Keratinocyte (primary cell): ENCODE measurements at regions not wholly inside any gene's neighbourhood (a gene's known extent, or its start where the extent isn't known, plus 50 kb on each side); places are given as distances from the start of the nearest gene placed in this dataset.
A peak's percentile ranks its signal among the peaks of the same experiment; 100 is the strongest.

Experiments
- DNase-seq: peaks from one replicate; pipeline ENCODE4 v3.0.0-alpha.2; 2011; ENCODE audit warnings: low read depth, missing footprints, low spot score
- FAIRE-seq: peaks from 2 replicates; lab custom pipeline; 2011; peaks lifted over from hg19 to GRCh38; lab: Jason Lieb, UNC
- H2AFZ ChIP-seq: 2 replicates; pipeline ENCODE4 v1.6.0; 2012; ENCODE audit warnings: low read length, control low read depth, inconsistent platforms; ENCODE audit not compliant: control insufficient read depth
- H3K27ac ChIP-seq: 2 replicates; pipeline ENCODE4 v1.5.1; 2011; ENCODE audit warnings: low read length; ENCODE audit not compliant: control insufficient read depth, insufficient read depth
- H3K27me3 ChIP-seq: 3 replicates; pipeline ENCODE4 v1.6.0; 2011; ENCODE audit warnings: low read length; ENCODE audit not compliant: control insufficient read depth, insufficient read depth; ENCODE audit errors: extremely low read depth
- H3K36me3 ChIP-seq, 2 experiments: 2 replicates in 1 of 2; 3 replicates in 1 of 2; pipeline ENCODE4 v1.5.1; 2011; ENCODE audit warnings: low read length in 2 of 2, mild to moderate bottlenecking in 1 of 2; ENCODE audit not compliant: control insufficient read depth in 2 of 2, insufficient read depth in 2 of 2; ENCODE audit errors: extremely low read depth in 1 of 2
- H3K4me1 ChIP-seq: 3 replicates; pipeline ENCODE4 v1.5.1; 2011; ENCODE audit warnings: low read length; ENCODE audit not compliant: control insufficient read depth, insufficient read depth; ENCODE audit errors: extremely low read depth
- H3K4me2 ChIP-seq: 3 replicates; pipeline ENCODE4 v1.6.0; 2011; ENCODE audit warnings: low read depth, low read length; ENCODE audit not compliant: control insufficient read depth, insufficient read depth; ENCODE audit errors: extremely low read depth
- H3K4me3 ChIP-seq, 3 experiments: fragments of 200-600 bp in 1 of 3; sonication (generic) in 1 of 3; 2 replicates in 2 of 3; 3 replicates in 1 of 3; pipeline ENCODE4 v1.5.1; 2011 to 2016; ENCODE audit warnings: low read length in 3 of 3, mild to moderate bottlenecking in 3 of 3, control low read depth in 2 of 3, inconsistent platforms in 1 of 3, low read depth in 1 of 3, mixed read lengths in 1 of 3, mixed run types in 1 of 3, moderate library complexity in 1 of 3; ENCODE audit not compliant: control insufficient read depth in 2 of 3, insufficient read depth in 2 of 3; ENCODE audit errors: extremely low read depth in 1 of 3
- H3K79me2 ChIP-seq: 2 replicates; pipeline ENCODE4 v1.6.0; 2012; ENCODE audit warnings: low read length; ENCODE audit not compliant: control insufficient read depth, insufficient read depth
- H3K9ac ChIP-seq: 3 replicates; pipeline ENCODE4 v1.6.0; 2011; ENCODE audit warnings: low read length; ENCODE audit not compliant: control insufficient read depth, insufficient read depth; ENCODE audit errors: extremely low read depth
- H3K9me1 ChIP-seq: 3 replicates; pipeline ENCODE4 v1.6.0; 2011; ENCODE audit warnings: low read length; ENCODE audit not compliant: control insufficient read depth, insufficient read depth; ENCODE audit errors: extremely low read depth
- H3K9me3 ChIP-seq: 2 replicates; pipeline ENCODE4 v1.5.1; 2012; ENCODE audit warnings: low read depth, low read length; ENCODE audit not compliant: control insufficient read depth
- H4K20me1 ChIP-seq: 3 replicates; pipeline ENCODE4 v1.6.0; 2011; ENCODE audit warnings: low read length; ENCODE audit not compliant: control insufficient read depth, insufficient read depth; ENCODE audit errors: extremely low read depth
- CTCF ChIP-seq, 3 experiments: IDR thresholded peaks in 1 of 3; conservative IDR thresholded peaks in 1 of 3; optimal IDR thresholded peaks in 1 of 3; 2 replicates in 2 of 3; 3 replicates in 1 of 3; pipeline versions ENCODE3 to v1.5.1; 2011; ENCODE audit warnings: low read length in 3 of 3, mild to moderate bottlenecking in 3 of 3, moderate library complexity in 2 of 3, control low read depth in 1 of 3, inconsistent platforms in 1 of 3; ENCODE audit not compliant: insufficient read depth in 2 of 3; ENCODE audit errors: extremely low read depth in 1 of 3
- EZH2 ChIP-seq: IDR thresholded peaks from one replicate; pipeline ENCODE4 v1.6.1; 2012; ENCODE audit warnings: inconsistent platforms, mild to moderate bottlenecking, low read length, moderate library complexity
- dilution Hi-C: fragments of 300-500 bp; cut with MboI; formaldehyde crosslinking; loops from one replicate; pipeline ENCODE4 v1.7.0; 2020; ENCODE audit warnings: low sequenced_read_pairs; ENCODE audit not compliant: extremely low pct_ligation_motif_present

GRCh38 chr9:86449246-86449645, 95.0 kb upstream of the TUT7 start:
- Histone ChIP-seq H3K4me2 (no peak overlapping the region), H2AFZ (no peak overlapping the region), H3K27ac (no peak overlapping the region), H3K27me3 (no peaks in the 10 kb centered on the region), H3K36me3 (no peaks in the 10 kb centered on the region), H3K4me3 (no peak overlapping the region), H4K20me1 (no peaks in the 10 kb centered on the region), H3K9me1 (no peaks in the 10 kb centered on the region), H3K4me1 (no peaks in the 10 kb centered on the region), H3K79me2 (no peaks in the 10 kb centered on the region), H3K9me3 (no peaks in the 10 kb centered on the region), H3K9ac (no peak overlapping the region)
- dilution Hi-C loops = no loop called here
- TF ChIP-seq EZH2 (no peak), CTCF (optimal IDR thresholded peaks at IDR 0.05 in 1 of 3, IDR thresholded peaks at IDR 0.05 in 1 of 3, conservative IDR thresholded peaks at IDR 0.05 in 1 of 3; ENCODE audit: extremely low read depth in 1 of 3, insufficient read depth in 2 of 3, low read length in 3 of 3) (no peak)
- FAIRE-seq = no peak
- no peak for DNase-seq

- no peak overlapping the region for H3K9ac ChIP-seq
- no peaks in the 10 kb centered on the region for H3K27me3 ChIP-seq
- H3K4me3 ChIP-seq = no peak overlapping the region
- H3K4me2 ChIP-seq = no peak overlapping the region
- H3K79me2 ChIP-seq = no peaks in the 10 kb centered on the region
- FAIRE-seq (peak; percentile 49), DNase-seq (no peak)
- no peak overlapping the region for H3K27ac ChIP-seq
- H3K4me1 ChIP-seq = no peaks in the 10 kb centered on the region
- H3K36me3 ChIP-seq = no peaks in the 10 kb centered on the region
- H3K9me3 ChIP-seq = no peaks in the 10 kb centered on the region
- no peak overlapping the region for H2AFZ ChIP-seq
- H4K20me1 ChIP-seq = no peaks in the 10 kb centered on the region
- no peaks in the 10 kb centered on the region for H3K9me1 ChIP-seq
- dilution Hi-C loops = no loop called here
- no peak for TF ChIP-seq CTCF (optimal IDR thresholded peaks at IDR 0.05 in 1 of 3, IDR thresholded peaks at IDR 0.05 in 1 of 3, conservative IDR thresholded peaks at IDR 0.05 in 1 of 3; ENCODE audit: extremely low read depth in 1 of 3, insufficient read depth in 2 of 3, low read length in 3 of 3)
- TF ChIP-seq EZH2 = no peak
Observed at GRCh38 chr9:86445671-86446070, 91.5 kb upstream of the TUT7 start.
